NT2/D1 (cell line): ENCODE measurements at regions not wholly inside any gene's neighbourhood (a gene's known extent, or its start where the extent isn't known, plus 50 kb on each side); places are given as distances from the start of the nearest gene placed in this dataset.

ENCODE experiments used
- DNase-seq: peaks from one replicate; pipeline ENCODE4 v3.0.0-alpha.2; 2011; ENCODE audit warnings: low read depth, low spot score
- H3K27me3 ChIP-seq: 2 replicates; pipeline ENCODE4 v1.6.0; 2011; ENCODE audit warnings: mild to moderate bottlenecking; ENCODE audit not compliant: insufficient read length, insufficient read depth
- H3K36me3 ChIP-seq: 2 replicates; pipeline ENCODE4 v1.6.1; 2011; ENCODE audit warnings: mild to moderate bottlenecking, low read length, mixed read lengths; ENCODE audit not compliant: insufficient read depth, insufficient read length
- H3K4me1 ChIP-seq: 2 replicates; pipeline ENCODE4 v1.5.1; 2011; ENCODE audit not compliant: insufficient read depth, insufficient read length
- H3K4me3 ChIP-seq: 2 replicates; pipeline ENCODE4 v1.5.1; 2011; ENCODE audit warnings: low read depth; ENCODE audit not compliant: insufficient read length
- H3K9ac ChIP-seq: 2 replicates; pipeline ENCODE4 v1.6.0; 2011; ENCODE audit warnings: low read depth; ENCODE audit not compliant: insufficient read length
- H3K9me3 ChIP-seq: 2 replicates; pipeline ENCODE4 v1.5.1; 2011; ENCODE audit warnings: mild to moderate bottlenecking, low read length; ENCODE audit not compliant: insufficient read depth
- SUZ12 ChIP-seq: IDR thresholded peaks from 2 replicates; pipeline ENCODE4 v1.6.1; 2011; ENCODE audit not compliant: insufficient read length, insufficient read depth; ENCODE audit errors: extremely low read depth
- YY1 ChIP-seq: IDR thresholded peaks from 2 replicates; pipeline ENCODE4 v1.6.1; 2011; ENCODE audit not compliant: insufficient read length, insufficient read depth
- ZNF274 ChIP-seq: IDR thresholded peaks from 2 replicates; pipeline ENCODE4 v1.6.1; 2011; ENCODE audit warnings: mild to moderate bottlenecking, low read depth, low read length

DNA sequence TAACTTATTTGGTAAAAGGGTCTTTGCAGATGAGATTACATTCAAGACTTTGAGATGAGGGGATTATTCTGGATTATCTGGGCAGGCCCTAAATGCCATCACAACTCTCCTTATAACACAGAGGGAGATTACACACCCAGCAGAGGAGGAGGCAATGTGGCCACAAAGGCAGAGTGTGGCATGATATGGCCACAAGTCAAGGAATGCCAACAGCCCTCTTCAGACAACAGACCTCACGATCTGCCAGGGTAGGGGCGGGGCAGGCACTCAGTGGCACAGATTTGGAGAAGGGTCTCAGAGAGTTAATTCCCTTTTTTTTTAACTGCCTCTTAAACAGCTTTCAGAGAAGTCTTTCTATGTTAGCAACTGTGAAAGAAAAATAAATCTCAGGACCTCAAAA is 96.9 kb downstream of the CYP26B1 start:
- no peaks in the 10 kb centered on the region for H3K27me3 ChIP-seq
- TF ChIP-seq SUZ12 = no peak
- no peak for TF ChIP-seq ZNF274
- no peak overlapping the region for H3K4me3 ChIP-seq
- DNase-seq = no peak
- no peaks in the 10 kb centered on the region for H3K4me1 ChIP-seq
- H3K9me3 ChIP-seq = peaks cover 13% of the 10 kb centered on the region; the same call in 1 of the 2 replicates
- H3K36me3 ChIP-seq = no peaks in the 10 kb centered on the region
- no peak overlapping the region for H3K9ac ChIP-seq

DNA sequence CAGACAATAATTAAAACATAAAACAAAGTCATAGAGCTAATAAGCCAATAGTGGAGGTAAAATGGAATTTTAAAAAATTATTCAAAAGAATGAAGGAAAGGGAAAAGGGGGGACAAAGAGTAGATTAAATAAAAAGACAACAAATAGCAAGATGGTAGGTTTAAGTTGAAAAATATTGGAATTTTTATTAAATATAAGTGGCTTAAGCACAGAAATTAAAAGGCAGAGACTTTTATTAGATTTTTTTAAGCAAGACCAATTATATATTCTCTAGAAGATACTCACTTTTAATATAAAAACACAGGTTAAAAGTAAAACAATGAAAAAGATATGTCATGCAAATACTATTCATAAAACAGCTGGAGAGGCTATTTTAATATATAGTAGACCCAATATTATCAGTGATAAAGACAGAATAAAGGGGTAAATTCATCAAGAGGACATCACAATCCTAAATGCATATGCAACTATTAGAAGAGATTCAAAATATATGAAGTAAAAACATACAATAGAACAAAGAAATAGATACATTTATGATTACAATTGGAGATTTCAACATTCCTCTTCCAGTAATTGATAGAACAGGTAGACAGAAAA is 98.7 kb downstream of the CYP26B1 start:
- H3K4me1 ChIP-seq = no peaks in the 10 kb centered on the region
- TF ChIP-seq ZNF274 (no peak), YY1 (no peak), SUZ12 (no peak)
- H3K36me3 ChIP-seq = no peaks in the 10 kb centered on the region
- H3K4me3 ChIP-seq = no peak overlapping the region
- H3K27me3 ChIP-seq = no peaks in the 10 kb centered on the region
- DNase-seq = no peak
- H3K9ac ChIP-seq = no peak overlapping the region
- peaks cover 20% of the 10 kb centered on the region for H3K9me3 ChIP-seq

DNA sequence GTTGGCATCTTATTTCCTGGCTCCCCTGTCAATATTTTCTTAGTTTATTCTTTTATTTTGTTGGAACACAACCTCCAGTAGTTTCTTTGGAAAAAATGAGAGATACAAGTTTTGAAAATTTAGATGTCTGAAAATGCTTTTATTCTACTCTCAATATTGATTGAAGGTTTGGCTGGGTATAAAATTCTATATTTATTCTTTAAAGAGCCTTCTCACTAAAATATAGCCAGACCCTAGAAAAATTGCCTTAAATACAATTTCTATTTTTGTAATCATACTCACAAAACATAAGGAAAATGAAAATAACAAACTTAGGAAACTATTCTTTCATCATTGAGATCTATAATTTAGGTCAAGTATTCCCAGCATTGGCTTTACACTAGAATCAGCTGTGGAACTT is 103.7 kb downstream of the CYP26B1 start:
- H3K4me1 ChIP-seq = peaks cover 2% of the 10 kb centered on the region
- TF ChIP-seq ZNF274 = no peak
- TF ChIP-seq SUZ12 = no peak
- no peak for TF ChIP-seq YY1
- H3K27me3 ChIP-seq = no peaks in the 10 kb centered on the region

DNA sequence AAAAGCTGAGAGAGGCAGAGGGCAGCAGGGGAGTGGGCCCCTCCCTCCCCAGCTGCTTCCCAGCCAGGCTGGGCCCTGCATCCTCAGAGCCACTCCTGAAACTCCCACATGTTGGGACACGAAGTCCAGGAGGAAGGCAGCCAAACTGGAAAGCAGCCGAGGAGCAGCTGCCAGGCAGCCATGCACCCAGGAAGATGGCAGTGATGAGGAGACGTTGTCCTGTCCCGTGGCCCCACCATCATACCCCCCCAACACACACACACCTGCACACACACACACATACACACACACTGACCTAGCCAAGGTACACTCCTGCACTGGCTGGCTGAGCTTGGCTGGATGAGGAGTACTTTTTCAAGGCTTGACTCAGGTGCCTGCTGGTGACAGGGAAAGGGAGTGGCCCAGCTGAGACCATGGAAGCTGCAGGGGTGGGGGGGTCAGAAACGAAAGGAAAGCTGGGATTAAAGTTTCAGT is 106.0 kb downstream of the CYP26B1 start:
- Histone ChIP-seq H3K36me3 (no peaks in the 10 kb centered on the region), H3K9me3 (peaks cover 12% of the 10 kb centered on the region), H3K4me1 (peaks cover 2% of the 10 kb centered on the region), H3K9ac (no peak overlapping the region), H3K27me3 (no peaks in the 10 kb centered on the region), H3K4me3 (no peak overlapping the region)
- TF ChIP-seq ZNF274 (no peak), SUZ12 (no peak), YY1 (no peak)
- DNase-seq = no peak

More for the DNA sequence above, 103.7 kb downstream of the CYP26B1 start:
- DNase-seq = no peak
- H3K9me3 ChIP-seq = peaks cover 12% of the 10 kb centered on the region
- H3K9ac ChIP-seq = no peak overlapping the region
- H3K4me3 ChIP-seq = no peak overlapping the region
- H3K36me3 ChIP-seq = no peaks in the 10 kb centered on the region

DNA sequence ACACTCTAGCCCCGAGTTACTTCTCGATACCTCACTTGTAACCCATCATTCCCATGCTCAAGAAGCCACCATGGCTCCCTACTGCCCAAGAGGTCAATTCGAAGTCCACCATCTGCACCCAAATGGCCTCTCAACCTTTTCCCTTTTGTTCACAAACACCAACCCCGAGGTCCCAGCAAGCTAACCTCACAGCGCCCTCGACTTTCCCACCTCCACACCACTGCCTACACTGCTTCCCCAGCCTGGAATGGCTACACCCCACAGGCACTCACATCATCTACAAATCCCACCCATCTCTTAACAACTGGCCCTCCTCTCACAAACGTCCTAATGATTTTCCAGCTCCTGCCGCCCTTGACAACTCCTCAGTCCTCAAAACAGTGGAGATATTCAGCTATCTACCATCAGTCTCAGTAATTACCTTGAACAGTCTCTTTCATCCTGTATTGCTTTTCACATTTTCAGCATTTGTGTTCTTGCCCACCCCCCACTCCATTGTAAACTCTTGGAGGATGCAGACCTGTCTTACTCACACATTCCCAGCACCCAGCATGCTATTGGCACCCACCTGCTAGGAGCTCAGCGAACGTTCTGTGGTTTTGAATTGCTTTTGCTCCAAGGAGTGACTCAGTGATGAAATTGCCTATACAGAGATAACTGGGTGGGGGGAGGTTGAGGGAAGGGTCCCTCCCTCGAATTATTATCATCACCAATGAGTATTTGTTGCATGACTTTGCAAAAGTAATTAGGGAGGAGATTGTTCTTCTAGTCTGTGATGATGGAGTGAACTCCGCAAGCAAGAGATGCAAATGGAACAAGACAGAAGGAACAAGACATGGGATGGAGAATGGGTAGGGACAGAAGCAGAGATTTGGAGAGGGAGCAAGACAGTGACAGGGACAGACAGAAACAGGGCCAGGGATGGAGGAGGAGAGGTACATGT is 106.8 kb downstream of the CYP26B1 start:
- Histone ChIP-seq H3K36me3 (no peaks in the 10 kb centered on the region), H3K9me3 (peaks cover 12% of the 10 kb centered on the region), H3K4me3 (no peak overlapping the region), H3K27me3 (no peaks in the 10 kb centered on the region), H3K9ac (no peak overlapping the region), H3K4me1 (peaks cover 2% of the 10 kb centered on the region)
- no peak for DNase-seq
- TF ChIP-seq YY1 (no peak), SUZ12 (no peak), ZNF274 (no peak)

DNA sequence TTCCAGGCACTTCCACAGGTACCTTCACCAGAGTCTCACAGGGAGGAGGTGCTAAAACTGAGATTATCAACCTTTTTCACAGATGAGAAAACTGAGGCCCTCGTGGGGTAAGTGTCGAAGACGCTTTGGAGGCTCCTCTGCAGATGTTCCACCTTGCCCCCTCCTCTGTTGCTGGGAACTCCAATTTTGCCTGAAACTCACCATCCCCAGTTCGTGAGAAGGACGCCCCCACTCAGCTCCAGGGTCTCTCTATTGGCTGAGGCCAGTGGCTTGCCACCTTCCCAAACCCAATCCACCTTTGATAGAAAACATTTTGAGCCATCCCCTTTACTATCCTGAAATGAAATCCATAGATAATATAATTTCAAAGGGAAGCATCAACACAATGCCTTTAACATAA is 109.1 kb downstream of the CYP26B1 start:
- H3K9me3 ChIP-seq = 0 out of 2 replicates have a peak, but pooled peaks cover 1% of the 10 kb centered on the region
- H3K4me1 ChIP-seq = peaks cover 2% of the 10 kb centered on the region
- H3K4me3 ChIP-seq = no peak overlapping the region
- TF ChIP-seq SUZ12 = no peak
- no peak for TF ChIP-seq YY1
- TF ChIP-seq ZNF274 = no peak
- H3K27me3 ChIP-seq = no peaks in the 10 kb centered on the region
- no peaks in the 10 kb centered on the region for H3K36me3 ChIP-seq
- no peak overlapping the region for H3K9ac ChIP-seq
- DNase-seq = no peak

DNA sequence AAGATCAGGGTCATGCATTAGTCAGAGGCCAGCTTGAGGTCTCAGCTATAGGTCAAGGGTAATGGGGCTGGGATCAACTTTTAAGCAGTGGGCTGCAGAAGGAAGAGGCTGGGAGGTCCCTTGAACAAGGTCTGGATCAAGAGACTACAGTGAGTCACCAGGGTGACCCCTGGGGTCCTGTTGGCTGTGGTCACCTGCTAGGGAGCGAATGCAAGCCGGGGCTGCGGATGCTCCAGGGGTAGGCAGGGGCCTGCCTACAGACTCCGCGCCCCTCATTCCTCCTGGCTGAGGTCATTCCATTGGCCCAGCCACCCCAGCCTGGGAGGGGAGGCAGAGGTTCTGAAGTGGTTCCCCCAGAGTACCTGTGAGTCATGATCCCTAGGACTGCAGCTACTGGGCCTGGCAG is 110.4 kb downstream of the CYP26B1 start:
- no peaks in the 10 kb centered on the region for H3K27me3 ChIP-seq
- peaks cover 2% of the 10 kb centered on the region for H3K4me1 ChIP-seq
- no peak overlapping the region for H3K9ac ChIP-seq
- no peak for DNase-seq
- no peaks in the 10 kb centered on the region for H3K9me3 ChIP-seq
- TF ChIP-seq SUZ12 (no peak), ZNF274 (no peak), YY1 (no peak)
- H3K4me3 ChIP-seq = no peak overlapping the region
- H3K36me3 ChIP-seq = no peaks in the 10 kb centered on the region
